DMS114 treated with DMSO at 0.1 percent for 48 hours (cell line): ENCODE measurements at regions not wholly inside any gene's neighbourhood (a gene's known extent, or its start where the extent isn't known, plus 50 kb on each side); places are given as distances from the start of the nearest gene placed in this dataset.
"Not testable (repeated sequence)": the region's sequence is repeated elsewhere in the genome, so short reads cannot be mapped to it uniquely, and the experiment has no call there.

ENCODE experiments used
- DNase-seq: peaks from one replicate; lab custom pipeline; 2025; ENCODE audit not compliant: unreplicated experiment; lab: John Stamatoyannopoulos, UW

DNA sequence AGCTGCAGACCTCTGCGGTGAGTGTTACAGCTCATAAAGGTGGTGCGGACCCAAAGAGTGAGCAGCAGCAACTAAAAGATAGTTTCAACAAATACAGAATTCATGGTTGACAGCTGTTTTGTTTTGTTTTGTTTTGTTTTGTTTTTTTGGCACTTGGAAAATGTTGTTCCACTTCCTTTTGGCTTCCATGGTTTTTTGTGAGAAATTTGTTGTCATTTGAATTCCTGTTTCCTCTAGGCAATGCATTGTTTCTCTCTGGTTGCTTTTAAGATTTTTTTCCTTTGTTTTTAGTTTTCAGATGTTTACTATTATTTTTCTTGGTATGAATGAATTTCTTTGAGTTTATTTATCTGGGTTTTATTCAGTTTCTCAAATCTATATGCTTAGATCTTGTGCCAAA lies 229.4 kb downstream of the MID1IP1 start:
- no peak for DNase-seq

- DNase-seq = no peak
Measured at GRCh38 chrX:39039890-39040289, 238.6 kb downstream of the MID1IP1 start.

- no peak for DNase-seq
Measured at GRCh38 chrX:39043838-39044550, 242.7 kb downstream of the MID1IP1 start.

GRCh38 chrX:39047174-39047573 lies 245.9 kb downstream of the MID1IP1 start:
- DNase-seq = no peak

- DNase-seq = no peak
Measured at GRCh38 chrX:39049975-39050374, 248.7 kb downstream of the MID1IP1 start.

DNA sequence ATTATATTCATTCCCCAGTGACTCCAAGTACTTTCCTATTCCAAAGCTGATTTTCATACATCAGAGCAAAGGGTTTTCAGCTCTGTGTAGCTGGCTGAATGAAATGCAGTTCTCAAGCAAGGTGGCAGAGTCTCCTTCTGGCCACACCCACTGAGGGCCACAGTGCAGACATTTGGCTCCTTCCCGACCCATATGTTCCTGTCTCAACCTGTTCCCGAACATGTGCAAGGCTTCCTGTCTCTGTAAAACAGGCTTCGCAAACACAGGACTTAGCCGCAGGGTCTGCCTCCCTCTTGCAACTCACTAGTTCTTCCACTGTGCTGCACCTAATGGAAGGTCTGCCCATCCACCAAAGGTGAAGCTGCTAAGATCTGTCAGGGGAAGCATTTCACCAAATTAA lies 249.2 kb downstream of the MID1IP1 start:
- DNase-seq = no peak

GRCh38 chrX:39052751-39053150 lies 251.5 kb downstream of the MID1IP1 start:
- DNase-seq = no peak

DNA sequence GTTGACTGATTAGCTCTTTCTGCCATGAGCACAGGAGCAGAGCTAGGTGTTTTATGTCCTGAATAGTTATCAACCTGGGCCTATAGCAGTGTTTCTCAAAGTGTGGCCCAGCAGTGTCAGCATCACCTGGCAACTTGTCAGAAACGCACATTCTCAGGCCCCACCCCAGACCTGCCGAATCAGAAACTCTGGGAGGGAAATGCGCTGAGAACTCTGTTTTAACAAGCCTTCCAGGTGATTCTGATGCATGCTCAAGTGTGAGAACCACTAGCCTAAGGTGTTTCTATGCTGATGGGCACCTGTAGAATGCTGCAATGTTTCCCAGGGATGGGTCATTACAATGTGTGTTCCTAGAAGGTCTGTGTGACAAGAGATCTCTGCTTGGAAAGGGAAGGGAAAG lies 257.5 kb downstream of the MID1IP1 start:
- no peak for DNase-seq

GRCh38 chrX:39059866-39060265 lies 258.6 kb downstream of the MID1IP1 start:
- no peak for DNase-seq

DNA sequence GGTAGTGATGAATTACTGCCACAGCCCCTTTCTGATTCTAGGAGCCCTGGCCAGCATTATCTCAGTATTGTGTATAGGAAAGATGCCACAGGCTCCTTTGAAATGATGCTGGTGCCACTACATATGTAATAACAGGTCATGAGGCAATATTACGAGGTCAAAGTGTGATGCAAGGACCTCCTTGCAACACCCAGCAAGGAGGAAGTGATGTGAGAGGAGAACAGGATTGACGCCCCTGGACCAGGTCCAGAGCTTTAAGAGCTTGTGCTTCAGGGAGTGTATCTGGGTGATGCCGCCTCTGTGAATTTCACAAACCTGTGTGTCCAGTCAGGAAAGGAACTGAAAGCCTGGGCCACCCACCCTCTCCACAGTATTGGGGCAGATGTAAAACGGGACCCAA lies 261.8 kb downstream of the MID1IP1 start:
- no peak for DNase-seq

GRCh38 chrX:39063702-39064101 lies 262.4 kb downstream of the MID1IP1 start:
- DNase-seq = no peak

DNA sequence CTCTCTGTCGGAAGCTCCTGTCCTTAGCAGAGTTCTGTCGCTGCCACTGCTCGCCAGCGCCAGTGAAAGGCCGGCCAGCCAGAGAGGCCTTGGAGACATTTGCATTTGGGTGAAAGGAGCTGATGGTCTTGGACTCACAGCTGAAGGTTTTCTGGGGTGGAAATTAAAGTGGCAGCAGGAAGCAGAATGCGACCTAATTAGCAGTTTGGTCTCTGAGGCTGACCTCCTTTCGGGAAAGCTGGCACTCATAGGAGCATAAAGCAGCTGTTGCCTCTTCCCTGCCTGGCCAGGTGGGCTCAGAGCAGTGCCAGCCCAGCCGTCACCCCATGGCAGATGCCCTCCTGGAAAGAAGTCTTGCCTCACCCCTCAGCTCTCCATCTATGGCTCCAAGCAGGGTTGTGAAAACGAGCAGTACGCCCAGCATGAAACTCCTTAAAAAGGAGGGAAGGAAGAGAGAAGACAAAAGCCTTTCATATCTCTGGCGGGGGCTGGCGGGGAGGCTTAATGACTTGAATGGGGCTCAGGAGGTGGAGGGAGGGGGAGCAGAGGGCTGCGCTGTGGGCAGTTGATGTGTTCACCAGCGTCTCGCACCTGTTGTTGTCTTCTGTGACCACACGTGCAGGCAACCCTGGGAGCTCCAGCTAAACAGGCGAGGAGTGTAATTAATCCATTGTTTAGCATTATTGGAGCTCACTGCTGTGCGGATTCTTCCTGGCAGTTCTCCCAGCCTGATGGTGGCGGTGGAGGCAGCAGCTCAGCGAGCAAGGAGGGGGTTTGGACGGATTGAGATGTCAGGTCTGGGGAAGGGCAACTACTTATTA lies 264.0 kb downstream of the MID1IP1 start:
- no peak for DNase-seq

DNA sequence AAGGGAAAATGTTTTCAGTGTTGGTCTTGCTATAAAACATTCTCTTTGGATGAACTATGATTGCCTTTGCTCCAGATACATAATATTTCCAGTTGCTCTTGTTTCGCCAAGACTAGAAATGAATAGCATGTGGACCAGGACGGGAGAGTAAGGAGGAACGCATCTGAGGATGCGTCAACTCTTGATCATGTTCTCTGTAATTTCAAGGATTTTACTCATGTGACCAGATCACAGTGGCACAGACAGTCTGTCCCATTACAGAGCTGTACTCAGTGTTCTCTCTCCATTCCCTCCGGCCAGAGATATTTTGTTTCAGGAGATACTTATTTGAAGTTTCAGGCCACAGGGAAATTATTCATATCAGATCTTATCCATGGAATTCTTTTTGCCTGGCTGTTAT lies 266.6 kb downstream of the MID1IP1 start:
- no peak for DNase-seq

DNA sequence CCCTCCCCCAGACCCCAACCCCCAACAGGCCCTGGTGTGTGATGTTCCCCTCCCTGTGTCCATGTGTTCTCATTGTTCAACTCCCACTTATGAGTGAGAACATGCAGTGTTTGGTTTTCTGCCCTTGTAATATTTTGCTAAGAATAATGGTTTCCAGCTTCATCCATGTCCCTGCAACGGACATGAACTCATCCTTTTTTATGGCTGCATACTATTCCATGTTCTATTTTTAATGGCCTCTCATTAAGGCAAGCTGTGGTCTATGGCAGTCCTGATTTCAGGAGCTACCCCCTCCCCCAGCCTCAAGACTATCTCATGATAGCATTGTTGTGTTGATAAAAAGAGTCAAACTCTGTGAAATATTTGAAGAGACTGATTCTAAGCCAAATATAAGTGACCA lies 267.4 kb downstream of the MID1IP1 start:
- DNase-seq = not testable (repeated sequence)

DNA sequence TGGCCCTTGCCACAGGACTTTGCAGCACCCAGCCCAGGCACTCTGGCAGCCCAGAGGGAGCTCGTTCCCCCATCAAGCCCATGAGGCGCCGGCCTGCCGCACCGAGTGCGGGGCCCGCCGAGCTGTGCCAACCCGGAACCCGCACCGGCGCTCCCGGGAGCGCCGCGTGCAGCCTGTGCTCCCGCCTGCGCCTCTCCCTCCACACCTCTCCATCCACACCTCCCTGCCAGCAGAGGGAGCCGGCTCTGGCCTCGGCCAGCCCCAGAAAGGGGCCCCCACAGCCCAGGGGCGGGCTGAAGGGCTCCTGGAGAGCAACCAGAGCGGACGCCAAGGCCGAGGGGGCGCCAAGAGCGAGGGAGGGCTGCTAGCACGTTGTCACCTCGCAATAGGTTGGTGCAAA lies 268.8 kb downstream of the MID1IP1 start:
- no peak for DNase-seq

- no peak for DNase-seq
Measured at GRCh38 chrX:39073131-39073530, 271.9 kb downstream of the MID1IP1 start.

GRCh38 chrX:39096599-39096998 lies 295.3 kb downstream of the MID1IP1 start:
- DNase-seq = no peak

GRCh38 chrX:39104745-39105144 lies 303.5 kb downstream of the MID1IP1 start:
- DNase-seq = no peak

- no peak for DNase-seq
Measured at GRCh38 chrX:39112143-39112542, 310.9 kb downstream of the MID1IP1 start.

DNA sequence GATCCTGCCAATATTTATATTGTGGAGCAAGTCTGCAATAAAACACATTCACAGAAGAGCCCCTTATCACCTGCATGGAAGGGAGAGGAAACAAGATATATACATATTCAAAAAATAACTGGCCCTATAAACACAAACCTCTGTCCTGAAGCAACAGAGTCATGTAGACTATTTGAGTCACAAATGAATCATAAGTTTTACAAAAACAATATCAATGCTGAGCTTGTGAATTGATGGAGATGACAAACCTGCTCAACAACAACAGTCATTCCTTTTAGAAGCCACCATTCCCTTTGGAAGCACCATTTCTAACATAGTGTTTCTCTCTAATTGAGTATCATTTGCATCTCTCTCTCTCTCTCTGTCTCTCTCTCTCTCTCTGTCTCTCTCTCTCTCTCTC lies 313.9 kb downstream of the MID1IP1 start:
- no peak for DNase-seq

DNA sequence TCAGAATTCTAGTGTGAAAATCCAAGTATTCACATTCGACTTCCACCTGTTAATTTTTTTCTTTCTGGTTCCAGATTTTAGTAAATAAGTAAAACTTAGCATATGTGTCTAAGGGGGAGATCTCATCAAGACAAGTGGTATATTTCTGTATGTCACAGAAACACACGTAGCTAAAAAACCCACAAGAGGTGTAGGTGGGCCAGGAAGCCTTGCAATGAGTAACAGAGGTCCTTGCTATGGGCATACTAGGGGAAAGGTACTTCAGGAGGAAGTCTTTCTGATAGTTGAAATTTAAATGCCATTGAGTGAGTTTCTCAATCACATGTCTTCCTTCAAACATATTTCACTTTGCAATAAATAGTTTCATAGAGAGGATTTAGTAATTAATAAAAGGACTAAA lies 315.8 kb downstream of the MID1IP1 start:
- DNase-seq = no peak

DNA sequence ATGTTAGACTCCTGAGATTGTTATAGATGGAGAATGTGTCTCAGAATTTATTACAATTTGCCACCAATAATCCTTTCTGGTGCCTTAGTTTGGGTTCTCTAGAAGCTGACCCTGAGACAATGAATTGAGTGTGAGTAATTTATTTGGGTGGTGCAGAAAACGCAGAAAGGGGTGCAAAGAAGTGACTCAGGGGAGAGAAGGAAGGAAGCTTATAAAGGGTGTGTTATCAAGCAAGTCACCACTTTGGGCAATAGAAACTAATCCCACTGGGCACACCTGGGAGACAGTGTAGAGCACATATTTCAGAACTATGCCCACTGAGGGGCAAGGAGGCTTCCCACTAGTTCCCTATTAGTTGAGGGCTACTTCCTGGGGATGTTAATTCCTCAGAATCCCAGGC lies 320.6 kb downstream of the MID1IP1 start:
- no peak for DNase-seq

GRCh38 chrX:39125834-39126233 lies 324.6 kb downstream of the MID1IP1 start:
- DNase-seq = no peak
